ENCODE measurements at regions not wholly inside any gene's neighbourhood (a gene's known extent, or its start where the extent isn't known, plus 50 kb on each side); places are given as distances from the start of the nearest gene placed in this dataset.

GRCh38 chr10:63707254-63707910, 186.2 kb downstream of the REEP3 start:
- DNase-seq = peak in 2 of 58 donors; percentile 22 to 34

- no peak for DNase-seq
Observed at GRCh38 chr10:63708421-63708820, 187.2 kb downstream of the REEP3 start.

DNA sequence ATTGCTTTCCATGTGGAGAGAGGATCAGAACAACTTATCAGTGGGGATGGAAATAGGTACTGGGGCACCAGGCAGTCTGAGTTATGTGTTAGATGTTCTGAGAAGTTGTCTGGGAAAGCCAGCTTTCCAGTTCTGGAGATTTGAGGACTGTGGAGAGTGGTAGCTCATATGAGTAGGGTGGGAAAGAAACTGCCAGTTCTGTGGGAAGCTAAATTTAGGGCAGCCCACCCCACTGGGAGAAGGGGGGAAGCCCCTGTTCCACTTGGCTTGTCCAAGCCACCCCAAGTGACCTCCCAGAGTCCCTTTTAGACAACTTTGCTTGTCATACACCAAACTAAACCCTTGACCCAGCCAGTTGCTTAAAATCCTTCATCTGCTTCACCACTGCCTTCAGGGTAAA, 189.5 kb downstream of the REEP3 start:
- DNase-seq = no peak

- DNase-seq = peak in 2 of 58 donors; percentile 9 to 25
Observed at GRCh38 chr10:63711361-63711760, 190.2 kb downstream of the REEP3 start.

DNA sequence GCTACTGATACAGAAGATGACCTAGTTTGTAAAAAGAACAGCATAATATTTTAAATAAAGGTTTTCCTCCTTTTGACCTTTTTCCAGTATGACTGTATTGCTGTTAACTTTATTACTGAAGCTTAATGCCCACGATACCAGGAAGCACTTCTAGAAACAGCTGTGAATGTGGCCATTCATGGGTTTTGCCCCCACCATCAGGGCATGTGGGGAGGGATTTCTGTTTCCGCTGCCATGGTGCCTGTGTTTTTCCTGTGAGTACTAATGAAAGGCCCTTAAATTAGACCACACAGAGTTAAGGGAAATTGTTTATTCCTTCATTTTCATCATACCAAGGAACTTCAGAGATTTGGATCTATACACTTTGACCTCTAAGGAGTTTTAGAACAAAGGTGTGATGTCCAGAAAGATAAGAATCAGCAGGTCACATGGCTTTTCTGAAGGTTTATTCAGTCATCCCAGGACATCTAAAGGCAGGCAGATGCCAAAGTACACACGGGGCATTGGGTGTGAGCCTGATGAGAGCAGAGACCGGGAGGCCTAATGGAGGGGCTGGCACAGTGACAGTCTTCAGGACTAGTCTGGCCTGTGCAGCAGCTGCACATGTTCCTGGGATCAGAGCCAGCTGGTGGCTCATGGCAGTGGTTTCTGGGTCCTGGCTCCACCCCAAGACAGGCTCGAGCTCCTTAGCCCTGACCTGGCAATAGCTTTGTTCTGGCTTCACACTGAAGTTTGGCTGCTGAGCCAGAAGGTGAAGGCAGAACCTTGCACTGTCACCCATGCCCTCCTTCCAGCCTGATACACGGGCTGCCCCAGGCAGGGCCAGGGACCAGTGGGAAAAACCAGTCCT, 190.9 kb downstream of the REEP3 start:
- peak in 53 of 58 donors; percentile 19 to 92 (median 68) for DNase-seq

GRCh38 chr10:63712717-63713115, 191.5 kb downstream of the REEP3 start:
- no peak for DNase-seq

DNA sequence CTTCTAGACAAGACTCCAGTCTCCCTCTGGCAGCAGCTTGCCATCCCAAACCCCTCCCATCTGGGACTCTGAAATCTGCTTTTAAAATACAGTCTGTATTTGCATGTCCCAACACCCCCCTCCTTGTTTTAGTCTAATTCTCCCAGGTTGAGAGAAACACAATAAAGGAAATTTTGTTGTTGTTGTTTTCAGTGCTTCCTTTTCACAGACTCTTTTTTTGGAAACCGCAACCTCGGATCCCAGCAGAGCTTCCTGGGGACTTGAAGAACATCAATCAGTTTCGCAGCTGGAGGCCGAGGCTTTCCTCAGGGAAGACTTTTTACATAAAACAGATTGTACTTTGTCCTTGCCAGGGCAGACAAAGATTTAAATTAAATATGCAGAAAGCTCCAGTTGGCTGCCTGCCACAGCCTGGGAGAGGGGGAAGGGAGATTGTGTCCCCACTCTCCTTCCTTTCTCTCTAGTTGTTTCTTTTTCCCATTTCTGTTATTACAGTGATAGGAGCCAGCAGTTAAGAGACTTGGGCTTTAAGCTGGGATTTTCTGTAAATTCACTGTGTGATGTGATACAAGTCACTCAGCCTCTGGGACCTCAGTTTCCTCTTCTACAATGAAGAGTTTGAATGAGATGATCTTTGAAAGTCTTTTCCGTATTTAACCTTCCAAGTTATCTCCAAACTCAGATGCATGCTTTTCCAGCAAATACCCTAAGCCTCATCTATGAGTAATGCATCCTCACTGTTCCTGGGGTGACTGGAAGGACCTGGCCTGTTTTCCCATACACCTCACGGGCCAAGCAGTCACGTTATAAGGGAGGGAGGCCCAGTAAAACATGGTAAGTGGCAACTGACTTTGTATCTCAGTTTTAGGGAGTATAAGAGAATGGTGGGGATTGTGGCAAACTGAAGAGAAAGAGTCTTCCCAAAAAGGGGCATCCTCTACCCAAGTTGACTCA, 192.3 kb downstream of the REEP3 start:
- DNase-seq = peak in 34 of 58 donors; percentile 9 to 66 (median 38)

DNA sequence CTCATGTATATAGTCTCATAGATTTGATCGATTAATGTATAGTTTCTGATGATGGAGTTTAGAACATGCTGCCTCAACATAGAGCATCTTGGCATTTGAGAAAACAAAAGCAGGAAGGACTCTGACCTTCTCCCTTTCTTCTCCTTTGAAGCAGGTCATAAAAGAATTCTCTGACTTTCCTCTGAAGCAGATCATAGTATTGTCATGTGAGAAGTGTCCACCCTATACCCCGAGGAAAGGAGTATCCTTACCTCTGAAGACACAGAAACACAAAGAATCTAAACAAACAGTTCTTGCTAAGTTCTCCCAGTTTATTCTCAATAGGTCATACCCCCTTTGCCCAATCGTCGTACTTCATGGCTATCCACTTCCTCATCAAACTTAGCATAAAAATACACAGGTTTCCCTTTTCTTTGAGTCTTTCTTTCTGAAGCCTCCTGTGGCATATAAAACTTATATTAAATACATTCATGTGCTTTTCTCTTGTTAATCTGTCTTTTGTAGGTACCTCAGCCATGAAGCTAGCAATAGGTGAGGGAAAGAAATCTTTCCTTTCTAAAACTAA, 194.9 kb downstream of the REEP3 start:
- no peak for DNase-seq

GRCh38 chr10:63717027-63717715, 196.0 kb downstream of the REEP3 start:
- no peak for DNase-seq

DNA sequence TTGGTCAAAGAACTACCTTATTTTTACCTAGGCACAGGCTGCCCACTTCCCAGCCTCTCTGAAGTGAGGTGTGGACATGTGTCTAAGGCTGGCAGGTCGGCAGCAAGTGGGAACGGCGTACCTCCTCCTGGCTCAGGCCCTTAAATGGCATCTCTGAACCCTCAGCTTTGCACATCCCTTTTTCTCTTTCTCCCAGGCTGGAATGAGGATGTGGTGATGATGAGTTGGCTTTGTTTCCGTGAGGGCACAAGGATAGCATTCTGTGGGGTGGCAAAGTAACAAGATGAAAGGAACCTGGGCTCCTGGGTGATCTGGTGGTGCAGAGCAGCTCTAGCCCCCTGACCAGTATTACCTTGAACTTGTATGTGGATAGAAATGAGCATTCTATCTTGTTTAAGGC, 196.8 kb downstream of the REEP3 start:
- no peak for DNase-seq

DNA sequence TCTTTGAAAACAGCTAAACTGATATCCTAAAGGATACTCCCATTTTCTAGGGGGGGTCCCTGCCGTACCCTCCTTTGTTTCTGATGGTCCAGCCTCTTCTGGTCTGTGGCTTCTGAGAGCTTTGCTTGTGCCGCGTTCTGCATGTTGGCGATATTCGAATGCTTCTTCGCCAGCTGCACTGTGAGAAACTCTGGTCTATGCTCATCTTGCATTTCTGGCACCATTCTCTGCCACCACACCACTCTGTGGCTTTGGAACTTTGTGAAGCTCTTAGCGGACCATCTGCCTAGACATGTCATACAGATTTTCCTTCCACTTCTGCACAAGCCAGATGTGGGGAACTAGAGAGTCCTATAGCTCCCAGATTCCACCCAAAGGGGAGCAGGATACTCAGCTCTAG, 197.2 kb downstream of the REEP3 start:
- no peak for DNase-seq

DNA sequence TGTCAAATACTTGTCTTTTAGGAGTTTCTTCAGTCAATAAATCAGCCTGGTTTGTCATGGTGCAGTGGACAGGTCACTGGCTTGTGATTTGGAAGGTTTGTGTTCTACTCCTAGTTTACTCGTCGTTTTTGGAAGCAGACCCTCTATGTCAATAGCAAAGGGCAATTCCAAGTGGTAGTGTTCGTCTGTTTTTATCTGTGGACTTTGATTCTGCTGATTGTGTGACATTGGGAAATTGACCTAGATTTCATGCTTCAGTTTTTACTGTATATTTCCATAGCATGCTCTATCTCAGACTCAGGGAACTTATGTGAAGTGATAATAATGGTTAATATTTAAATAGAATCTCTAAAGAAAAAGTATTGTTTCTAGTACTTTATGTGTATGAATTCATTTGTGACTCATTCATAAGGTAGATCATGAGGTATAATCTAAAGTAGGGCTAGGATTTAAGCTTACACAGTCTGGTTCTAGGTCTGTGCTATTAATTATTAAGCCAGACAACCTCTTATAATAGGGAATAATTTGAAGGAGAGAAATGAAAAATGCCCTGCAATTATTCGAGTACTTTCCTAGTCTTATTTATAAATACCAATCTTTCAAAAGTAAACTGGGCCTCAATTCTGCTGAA, 198.1 kb downstream of the REEP3 start:
- DNase-seq = no peak

- peak in 11 of 58 donors; percentile 8 to 37 (median 18) for DNase-seq
Observed at GRCh38 chr10:63720072-63720537, 198.9 kb downstream of the REEP3 start.

DNA sequence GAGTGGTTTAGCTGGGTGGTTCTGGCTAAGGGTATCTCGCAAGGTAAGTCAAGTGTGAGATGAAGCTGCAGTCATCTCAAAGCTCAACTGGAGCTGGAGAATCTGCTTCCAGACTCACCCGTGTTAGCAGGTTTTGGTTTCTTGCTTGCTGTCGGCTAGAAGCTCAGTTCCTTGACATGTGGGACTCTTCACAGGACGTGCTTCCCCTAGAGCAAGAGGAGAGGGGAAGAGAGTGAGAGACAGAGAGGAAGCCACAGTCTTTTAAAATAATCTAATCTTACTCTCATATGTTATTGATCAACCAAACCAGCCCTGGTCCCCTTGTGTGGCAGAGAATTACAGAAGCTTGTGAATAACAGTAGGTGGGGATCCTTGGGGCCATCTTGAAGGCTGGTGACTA, 199.5 kb downstream of the REEP3 start:
- no peak for DNase-seq

GRCh38 chr10:63722537-63722936, 201.3 kb downstream of the REEP3 start:
- no peak for DNase-seq

- DNase-seq = no peak
Observed at GRCh38 chr10:63723320-63723719, 202.1 kb downstream of the REEP3 start.

DNA sequence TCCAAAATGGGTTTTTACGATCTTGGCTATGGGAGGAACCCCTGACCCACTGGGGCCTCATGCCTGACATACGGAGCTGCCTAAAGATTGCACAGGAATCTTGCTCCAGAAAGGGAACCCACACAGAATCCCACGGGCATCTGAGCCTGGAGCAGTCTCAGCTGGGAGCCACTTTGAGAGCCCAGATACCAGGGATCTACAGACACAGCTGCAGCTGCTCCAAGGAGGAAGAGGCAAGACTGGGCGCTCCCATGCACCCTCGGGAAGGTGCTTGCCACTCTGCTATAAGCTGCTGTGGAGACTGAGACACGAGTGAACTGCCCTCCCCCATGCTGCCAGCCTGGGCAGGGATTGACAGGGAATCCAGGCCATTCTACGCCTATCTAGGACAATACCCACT, 202.5 kb downstream of the REEP3 start:
- no peak for DNase-seq

DNA sequence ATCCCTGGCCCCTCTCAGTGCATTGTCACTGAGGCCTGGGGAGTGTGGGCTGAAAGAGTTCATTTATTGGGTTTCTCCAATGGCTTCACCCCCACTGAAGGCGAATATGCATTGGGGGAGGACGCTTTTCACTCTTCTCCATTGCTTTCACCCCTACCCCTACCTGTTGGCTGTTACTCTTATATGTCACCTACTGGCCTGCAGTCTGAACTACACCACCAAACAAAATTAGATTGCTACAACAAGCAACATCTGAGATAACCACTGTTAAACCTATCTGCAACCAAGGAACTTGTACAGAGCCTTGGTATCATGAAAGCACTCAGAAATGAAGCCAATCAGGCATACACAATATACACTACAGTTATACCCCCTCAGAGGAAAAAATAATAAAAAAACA, 203.7 kb downstream of the REEP3 start:
- no peak for DNase-seq

- DNase-seq = no peak
Observed at GRCh38 chr10:63726867-63727266, 205.7 kb downstream of the REEP3 start.

DNA sequence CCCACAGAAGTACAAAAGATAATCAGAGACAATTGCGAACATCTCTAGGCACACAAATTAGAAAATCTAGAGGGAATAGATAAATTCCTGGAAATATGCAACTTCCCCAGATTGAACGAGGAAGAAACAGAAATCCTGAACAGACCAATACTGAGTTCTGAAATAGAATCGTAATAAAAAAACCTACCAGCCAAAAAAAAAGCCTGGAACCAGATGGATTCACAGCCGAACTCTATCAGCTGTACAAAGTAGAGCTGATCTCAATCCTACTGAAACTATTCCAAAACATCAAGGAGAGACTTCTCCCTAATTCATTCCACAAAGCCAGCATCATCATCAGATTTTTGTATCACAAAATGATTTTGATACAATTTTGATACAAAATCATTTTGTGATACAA, 206.4 kb downstream of the REEP3 start:
- DNase-seq = no peak

Data from anterior cingulate cortex (tissue), 58 donors.